GM19397 (cell line): ENCODE measurements at regions not wholly inside any gene's neighbourhood (a gene's known extent, or its start where the extent isn't known, plus 50 kb on each side); places are given as distances from the start of the nearest gene placed in this dataset.
A peak's percentile ranks its signal among the peaks of the same experiment; 100 is the strongest.

ENCODE experiments used
- ATAC-seq: cut with Tn5 transposase; IDR thresholded peaks from one replicate; pipeline ENCODE4 v1.9.1; 2021; ENCODE audit warnings: mild to moderate bottlenecking, moderate library complexity; ENCODE audit not compliant: unreplicated experiment

DNA sequence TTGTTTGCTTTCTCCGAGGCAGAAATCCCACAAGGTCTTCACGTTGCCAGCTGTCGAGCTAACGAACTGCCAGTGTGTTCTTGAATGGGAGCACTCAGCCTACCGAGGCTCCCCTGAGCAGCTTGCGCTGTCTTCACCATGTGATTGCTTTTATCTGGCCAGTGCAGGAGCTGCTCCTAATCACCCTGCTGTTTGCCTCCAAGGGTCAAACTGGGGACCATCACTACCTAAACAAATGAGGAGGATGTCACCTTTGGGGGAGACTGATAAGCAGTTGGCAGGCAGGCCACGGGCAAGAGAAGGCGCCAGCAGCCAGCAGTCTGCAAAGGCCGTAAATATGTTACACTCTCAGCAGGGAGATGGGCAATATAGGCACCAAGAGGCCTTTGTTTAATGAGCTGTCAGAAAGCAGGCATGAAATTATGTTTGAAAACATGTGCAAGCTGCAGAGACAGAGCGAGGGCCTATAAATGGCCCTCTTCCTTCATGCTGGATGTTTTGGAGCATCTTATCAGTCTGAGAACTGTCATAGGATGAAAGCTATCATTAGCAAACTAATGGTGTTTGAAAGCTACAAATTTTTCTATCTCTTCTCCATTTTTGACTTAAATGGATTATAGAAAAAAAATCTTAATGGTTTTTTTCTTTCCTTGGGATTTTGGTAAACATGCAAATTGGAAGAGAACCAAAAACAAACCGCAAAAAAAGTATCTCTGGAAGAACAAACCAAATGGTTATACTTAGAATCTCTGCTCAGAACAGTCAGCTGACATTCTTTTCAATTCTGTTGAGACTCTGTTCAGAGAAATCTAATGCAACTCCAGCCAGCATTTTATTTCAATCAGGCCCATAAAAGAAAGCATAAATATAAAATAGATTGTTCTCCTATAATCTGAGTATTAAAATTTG lies 267.3 kb upstream of the NPVF start:
- no peak for ATAC-seq

GRCh38 chr7:25496476-25497368 lies 268.4 kb upstream of the NPVF start:
- ATAC-seq = peak; percentile 73

DNA sequence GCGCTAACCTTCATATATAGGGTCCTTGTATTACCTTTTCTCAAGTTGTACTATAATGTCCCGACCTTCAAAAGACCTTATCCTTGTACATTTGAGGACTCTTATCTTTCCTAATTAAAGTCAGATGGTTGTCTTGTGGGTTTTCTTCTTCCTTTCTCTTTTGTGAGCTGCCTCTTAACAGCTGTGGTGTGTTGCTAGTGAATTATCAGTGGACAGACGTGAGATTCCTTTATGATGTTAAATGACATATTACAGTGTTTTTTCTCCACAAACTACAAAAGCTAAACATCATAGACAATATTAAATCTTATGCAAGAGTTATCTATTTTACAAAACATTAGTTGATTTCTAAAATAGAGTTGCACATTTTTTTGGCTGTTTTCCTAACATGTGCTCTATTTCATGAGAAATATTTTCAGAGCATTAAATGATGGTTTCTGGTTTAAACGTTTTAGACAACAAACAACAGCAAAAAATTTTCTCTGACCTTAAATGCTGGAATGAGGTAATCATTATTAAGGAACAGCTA lies 272.2 kb upstream of the NPVF start:
- ATAC-seq = no peak

GRCh38 chr7:25503306-25503705 lies 275.0 kb upstream of the NPVF start:
- no peak for ATAC-seq

DNA sequence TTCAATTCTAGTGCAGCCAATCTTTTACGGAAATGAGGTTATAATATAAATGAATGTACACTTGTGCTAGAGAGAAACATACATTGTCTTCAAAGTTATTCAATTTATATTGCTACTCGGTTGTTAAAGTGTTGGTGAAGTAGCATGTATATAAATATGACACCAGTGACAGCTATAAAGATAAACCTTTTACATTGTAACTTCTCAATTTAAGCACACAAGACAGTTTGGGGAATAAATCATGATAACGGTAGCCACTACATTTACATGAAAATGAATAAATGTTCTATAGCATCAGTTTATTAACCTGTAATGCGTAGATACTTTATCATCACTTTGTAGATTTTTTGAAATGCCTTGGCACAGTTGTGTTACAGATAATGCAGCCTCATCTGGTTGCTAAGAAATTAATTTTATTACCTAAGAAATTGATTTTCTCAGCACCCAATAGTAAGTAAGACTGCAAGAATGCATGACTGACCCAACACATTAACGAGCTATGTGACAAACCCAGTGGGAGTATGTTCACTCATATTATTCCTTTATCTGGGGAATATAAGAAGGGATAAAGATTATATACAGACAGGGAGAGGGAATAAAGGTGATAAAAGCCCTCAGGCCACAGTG lies 283.9 kb upstream of the NPVF start:
- no peak for ATAC-seq

- no peak for ATAC-seq
These were observed 287.5 kb upstream of the NPVF start for GRCh38 chr7:25515633-25516275.

DNA sequence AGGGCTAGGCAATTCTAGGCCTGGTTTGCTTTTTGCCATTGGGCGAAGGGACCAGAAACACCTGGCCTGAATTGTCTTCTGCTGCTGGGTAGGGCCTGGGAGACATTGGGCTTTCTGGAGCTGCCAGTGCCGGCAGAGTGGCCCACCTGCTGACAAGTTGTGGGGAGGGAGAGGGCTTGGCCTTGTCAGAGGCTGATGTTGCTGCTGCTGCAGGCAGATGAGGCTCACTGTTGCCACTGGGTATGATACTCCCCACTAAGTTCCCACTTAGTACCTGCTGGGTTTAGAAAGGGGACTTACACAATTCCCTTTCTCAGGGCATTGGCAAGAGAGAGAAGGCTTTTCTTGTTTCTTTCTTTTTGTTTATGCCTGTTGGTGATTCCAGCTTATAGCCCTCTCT lies 289.6 kb upstream of the NPVF start:
- no peak for ATAC-seq

DNA sequence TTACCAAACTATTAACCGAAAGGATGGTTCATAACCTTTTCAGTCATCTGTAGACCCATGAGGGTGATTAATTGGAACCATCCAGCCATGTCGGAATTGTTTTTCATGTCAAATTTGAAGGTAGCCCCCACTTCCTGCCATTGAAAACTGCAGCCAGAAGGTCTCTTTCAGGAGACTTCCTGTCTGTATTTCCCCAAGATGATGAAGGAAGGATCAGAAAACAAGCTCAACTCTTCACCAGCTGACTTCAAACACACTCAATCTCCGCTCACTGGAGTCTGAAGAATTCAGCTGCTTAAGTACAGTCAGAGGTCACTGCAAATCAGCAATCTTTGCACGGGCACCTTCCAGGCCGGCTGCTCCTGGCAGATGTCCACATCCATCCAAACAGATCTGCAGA lies 291.7 kb upstream of the NPVF start:
- no peak for ATAC-seq

GRCh38 chr7:25520516-25520915 lies 292.2 kb upstream of the NPVF start:
- ATAC-seq = no peak

- no peak for ATAC-seq
These were observed 292.9 kb upstream of the NPVF start for GRCh38 chr7:25521236-25521635.

DNA sequence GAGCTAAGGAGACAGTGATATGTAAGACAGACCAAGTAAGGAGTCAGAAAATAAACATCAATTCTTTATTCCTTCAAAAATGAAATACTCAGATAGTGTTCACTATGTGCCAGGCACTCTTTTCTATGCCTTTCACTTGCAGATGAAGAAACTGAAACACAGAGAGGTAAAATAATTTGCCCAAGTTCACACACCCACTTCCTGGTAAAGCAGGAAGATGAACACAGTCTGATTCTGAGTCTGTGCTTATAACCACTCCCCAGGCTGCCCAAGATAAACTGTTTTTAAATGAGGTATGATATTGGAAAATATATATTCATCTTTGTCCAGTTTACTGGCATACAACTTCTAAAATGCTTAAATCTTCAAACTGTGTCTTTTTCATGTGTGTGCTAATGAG lies 294.4 kb upstream of the NPVF start:
- no peak for ATAC-seq

GRCh38 chr7:25527665-25528170 lies 299.4 kb upstream of the NPVF start:
- ATAC-seq = no peak

GRCh38 chr7:25529320-25529719 lies 301.0 kb upstream of the NPVF start:
- ATAC-seq = no peak

DNA sequence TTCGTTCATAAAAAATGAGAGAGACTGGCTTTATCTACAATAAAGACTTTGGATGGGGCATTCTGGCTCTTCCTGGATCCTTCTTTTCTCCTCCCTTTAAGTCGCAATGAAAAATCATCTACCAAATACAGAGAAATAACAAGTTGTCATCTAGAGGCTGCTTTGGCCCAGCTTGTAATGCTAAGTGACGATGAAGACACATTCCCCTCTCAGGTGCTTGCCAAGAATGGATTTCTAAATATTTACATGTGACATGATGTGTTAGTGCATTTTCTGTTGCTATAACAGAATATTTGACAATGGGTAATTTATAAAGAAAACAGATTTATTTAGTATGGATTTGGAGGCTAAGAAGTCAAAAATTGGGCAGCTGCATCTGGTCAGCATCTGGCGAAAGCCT lies 308.6 kb upstream of the NPVF start:
- ATAC-seq = no peak

GRCh38 chr7:25537662-25538375 lies 309.5 kb upstream of the NPVF start:
- ATAC-seq = no peak

DNA sequence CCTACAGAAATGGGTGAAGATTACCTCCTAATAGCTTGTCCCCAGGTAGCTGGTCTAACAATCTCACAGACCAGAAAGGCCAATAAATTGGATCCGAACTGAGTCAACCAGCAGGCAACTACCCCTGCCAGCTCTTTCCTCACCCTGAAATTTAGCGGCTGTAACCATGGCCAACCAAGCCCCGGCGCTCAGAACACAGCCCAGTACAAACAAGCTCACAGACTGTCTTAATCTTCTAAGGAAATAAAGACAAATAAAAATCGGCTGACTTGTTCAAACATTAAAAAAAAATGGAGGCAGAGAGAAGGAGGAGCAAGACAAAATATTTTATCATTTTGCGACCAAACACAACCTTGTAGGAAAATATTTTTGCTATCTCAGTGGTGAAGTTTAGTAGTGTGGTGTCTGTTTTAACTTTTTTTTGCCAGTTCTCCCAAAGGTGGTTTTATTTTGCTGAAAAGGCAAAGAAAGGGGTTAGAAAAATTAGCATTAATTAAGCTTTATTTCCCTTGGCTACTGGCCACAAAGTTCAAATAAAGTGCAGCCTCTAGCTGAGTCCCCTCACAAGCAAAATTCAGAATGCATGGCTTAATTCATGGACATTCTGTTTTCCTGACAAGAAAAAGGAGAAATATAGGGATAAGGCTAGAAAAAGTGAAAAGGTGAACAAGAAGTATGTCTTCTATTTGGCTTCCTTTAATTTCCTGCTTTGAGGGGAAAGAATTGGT lies 313.0 kb upstream of the NPVF start:
- no peak for ATAC-seq

DNA sequence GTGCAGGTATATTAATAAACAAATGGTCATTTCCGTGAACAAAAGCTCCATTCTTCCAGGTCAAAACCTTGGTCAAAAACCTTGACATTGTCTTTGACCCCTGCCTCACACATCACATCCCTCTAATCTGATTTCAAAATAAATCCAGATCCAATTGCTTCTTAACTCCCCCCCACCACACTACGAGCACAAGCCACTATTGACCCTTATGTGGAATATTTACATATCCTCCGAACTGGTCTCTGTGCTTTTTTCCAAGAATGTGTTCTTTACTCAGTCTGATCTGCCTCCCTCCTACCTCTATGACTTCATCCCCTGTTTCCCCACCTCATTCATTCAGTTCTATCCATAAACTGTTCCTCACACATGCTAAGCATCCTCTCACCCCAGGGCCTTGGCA lies 313.6 kb upstream of the NPVF start:
- ATAC-seq = no peak

- ATAC-seq = no peak
These were observed 314.9 kb upstream of the NPVF start for GRCh38 chr7:25543210-25543609.

GRCh38 chr7:25543798-25544197 lies 315.5 kb upstream of the NPVF start:
- ATAC-seq = no peak
